GM12872 (cell line): ENCODE measurements at regions not wholly inside any gene's neighbourhood (a gene's known extent, or its start where the extent isn't known, plus 50 kb on each side); places are given as distances from the start of the nearest gene placed in this dataset.

Experiments used
- TF ChIP-seq, protein P1 (sequence below): IDR thresholded peaks from 3 replicates; pipeline ENCODE4 v1.5.1; 2011; ENCODE audit warnings: low read depth, mild to moderate bottlenecking, low read length, moderate library complexity; ENCODE audit not compliant: insufficient read depth

- TF ChIP-seq, protein P1, sequence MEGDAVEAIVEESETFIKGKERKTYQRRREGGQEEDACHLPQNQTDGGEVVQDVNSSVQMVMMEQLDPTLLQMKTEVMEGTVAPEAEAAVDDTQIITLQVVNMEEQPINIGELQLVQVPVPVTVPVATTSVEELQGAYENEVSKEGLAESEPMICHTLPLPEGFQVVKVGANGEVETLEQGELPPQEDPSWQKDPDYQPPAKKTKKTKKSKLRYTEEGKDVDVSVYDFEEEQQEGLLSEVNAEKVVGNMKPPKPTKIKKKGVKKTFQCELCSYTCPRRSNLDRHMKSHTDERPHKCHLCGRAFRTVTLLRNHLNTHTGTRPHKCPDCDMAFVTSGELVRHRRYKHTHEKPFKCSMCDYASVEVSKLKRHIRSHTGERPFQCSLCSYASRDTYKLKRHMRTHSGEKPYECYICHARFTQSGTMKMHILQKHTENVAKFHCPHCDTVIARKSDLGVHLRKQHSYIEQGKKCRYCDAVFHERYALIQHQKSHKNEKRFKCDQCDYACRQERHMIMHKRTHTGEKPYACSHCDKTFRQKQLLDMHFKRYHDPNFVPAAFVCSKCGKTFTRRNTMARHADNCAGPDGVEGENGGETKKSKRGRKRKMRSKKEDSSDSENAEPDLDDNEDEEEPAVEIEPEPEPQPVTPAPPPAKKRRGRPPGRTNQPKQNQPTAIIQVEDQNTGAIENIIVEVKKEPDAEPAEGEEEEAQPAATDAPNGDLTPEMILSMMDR, result no peak
Measured at GRCh38 chr4:12399781-12400180, 971.1 kb upstream of the HS3ST1 start.

GRCh38 chr4:12393631-12394262 is 965.1 kb upstream of the HS3ST1 start:
- TF ChIP-seq, protein P1, result no peak

- TF ChIP-seq, protein P1, result no peak
Measured at GRCh38 chr4:12389604-12390003, 960.9 kb upstream of the HS3ST1 start.

DNA sequence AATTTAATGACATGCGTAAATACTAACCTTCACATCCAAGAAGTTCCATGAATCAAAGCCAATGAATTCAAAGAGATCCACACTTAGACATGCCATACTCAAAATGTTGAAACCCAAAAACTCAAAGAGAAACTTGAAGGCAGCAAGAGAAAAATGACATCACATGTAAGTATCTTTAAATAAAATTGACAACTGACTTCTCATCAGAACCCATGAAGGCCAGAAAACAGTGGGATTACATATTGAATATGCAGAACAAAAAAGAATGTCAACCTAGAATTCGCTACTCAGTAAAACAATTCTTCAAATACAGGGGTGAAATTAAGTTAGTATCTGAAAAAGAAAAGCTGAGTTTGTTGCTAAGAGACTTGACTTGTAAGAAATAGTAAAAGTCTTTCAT is 953.9 kb upstream of the HS3ST1 start:
- TF ChIP-seq, protein P1, result no peak

- TF ChIP-seq, protein P1, result no peak
Measured at GRCh38 chr4:12379191-12379590, 950.5 kb upstream of the HS3ST1 start.

- TF ChIP-seq, protein P1, result no peak
Measured at GRCh38 chr4:12375805-12376204, 947.1 kb upstream of the HS3ST1 start.

- TF ChIP-seq, protein P1, result no peak
Measured at GRCh38 chr4:12360391-12360790, 931.7 kb upstream of the HS3ST1 start.
